COLO668 (cell line): ENCODE measurements at regions not wholly inside any gene's neighbourhood (a gene's known extent, or its start where the extent isn't known, plus 50 kb on each side); places are given as distances from the start of the nearest gene placed in this dataset.

Experiments used
- DNase-seq: peaks from one replicate; lab custom pipeline; 2025; ENCODE audit not compliant: unreplicated experiment; lab: John Stamatoyannopoulos, UW

DNA sequence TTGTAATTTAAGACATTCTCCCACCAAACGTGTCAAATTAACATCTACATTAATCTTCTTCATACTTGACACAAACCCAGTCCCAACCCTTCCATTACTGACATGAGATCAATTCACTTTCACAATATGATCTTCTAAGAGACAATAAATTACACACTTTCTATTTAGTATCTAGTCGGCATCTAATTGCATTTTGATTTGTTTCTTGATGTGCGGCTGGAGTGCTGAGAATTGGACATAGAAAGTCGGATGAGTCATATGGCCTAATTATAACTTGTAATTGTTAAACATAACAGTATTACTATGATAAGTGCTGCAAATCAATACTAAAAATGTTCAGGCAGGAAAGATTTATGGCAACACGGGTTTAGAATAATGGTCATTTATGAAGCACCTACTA, 78.4 kb upstream of the RORA start:
- no peak for DNase-seq

DNA sequence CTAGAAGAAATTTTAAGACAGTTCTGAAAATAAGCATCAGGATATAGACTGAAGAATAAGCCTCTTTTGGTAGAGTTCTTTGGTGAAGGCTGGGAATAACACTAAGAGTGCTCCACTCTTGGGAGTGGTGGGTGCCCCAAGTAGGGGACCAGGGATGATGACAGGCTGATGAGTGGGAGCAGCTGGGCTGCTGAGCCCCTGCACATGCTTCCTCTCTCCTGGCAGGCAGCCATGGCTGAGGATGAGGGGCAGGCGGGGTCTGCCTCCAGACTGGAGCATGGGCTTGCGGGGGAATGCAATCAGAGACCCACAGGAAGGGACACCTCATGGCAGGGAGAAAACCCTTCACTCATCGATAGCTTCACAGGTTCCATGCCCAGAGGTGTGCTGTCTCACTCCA, 72.6 kb upstream of the RORA start:
- DNase-seq, result no peak

DNA sequence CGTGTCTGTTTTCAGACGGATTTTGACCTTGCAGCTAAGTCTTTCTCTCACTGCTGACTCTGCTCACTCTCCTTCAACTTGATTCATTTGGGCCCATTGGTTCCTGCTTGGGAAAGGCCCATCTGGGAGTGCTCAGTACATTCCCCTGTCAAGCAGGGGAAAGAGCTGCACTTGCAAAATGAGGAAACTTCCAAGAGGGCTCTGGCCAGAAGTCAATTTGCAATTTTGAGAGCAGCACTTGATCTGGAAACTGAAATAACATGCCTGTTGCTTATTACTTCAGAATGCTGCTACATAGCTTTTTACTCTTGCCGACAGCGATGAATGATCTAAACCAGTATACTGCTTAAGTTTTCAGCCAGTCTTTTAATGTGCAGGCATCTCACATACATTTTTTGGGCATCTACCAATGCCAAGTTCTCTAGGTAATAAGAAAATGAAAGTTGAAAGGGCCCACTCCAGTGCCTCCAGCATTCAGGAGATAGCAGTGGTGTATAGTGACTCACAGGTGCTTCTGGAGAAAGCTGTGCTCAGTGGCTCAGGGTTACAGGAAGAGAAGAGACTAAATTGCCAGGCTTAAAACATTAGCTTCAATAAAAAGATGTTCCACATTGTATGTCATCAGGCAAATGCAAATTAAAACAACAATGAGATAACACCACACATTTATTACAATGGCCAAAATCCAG, 70.1 kb upstream of the RORA start:
- no peak for DNase-seq

DNA sequence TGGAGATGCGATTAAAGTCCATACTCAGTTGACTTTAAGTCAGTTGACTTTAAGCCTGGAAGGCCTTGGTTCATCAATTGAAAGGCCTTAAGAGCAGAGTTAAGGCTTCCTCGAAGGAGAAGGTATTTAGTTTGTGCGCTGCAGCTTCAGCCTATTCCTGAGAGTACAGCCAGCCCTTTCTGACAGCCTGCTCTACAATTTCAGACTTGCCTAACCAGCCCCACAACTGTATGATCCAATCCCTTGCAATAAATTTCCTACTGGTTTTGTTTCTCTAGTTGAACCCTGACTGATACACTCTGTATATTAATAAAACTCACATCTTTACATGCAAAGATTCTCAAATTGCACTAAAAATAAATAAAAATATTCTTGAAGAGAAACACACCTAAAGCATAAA, 66.1 kb upstream of the RORA start:
- DNase-seq, result no peak

DNA sequence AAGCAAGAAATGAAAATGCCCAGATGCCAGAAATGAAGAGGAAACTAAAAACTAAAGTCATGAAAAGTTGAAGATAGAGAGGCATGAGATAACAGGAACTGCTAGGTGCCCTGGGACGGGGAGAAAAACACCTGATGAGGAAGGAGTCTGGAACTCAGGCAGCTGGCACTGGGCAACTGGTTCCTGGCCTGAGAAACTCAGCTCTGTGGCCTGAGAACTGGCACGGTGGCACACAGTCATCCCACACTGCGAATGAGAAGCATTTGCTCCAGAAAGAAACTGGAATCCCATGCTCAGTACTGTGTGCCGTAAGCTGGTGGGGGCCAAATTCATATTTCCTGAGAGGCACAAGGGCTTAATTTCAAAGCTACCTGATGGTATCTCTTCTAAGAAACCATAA, 53.6 kb upstream of the RORA start:
- DNase-seq, result no peak

DNA sequence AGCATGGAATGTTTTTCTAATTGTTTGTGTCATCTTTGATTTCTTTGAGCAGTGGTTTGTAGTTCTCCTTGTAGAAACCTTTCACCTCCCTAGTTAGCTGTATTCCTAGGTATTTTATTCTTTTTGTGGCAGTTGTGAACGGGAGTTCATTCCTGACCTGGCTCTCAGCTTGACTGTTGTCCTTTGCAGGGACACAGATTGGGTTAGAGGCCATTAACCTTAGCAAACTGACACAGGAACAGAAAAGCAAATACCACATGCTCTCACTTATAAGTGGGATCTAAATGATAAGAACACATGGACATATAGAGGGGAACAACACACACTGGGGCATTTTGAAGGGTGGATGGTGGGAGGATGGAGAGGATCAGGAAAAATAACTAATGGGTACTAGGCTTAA, 52.2 kb upstream of the RORA start:
- DNase-seq, result no peak
